H1 (cell line): ENCODE measurements at regions not wholly inside any gene's neighbourhood (a gene's known extent, or its start where the extent isn't known, plus 50 kb on each side); places are given as distances from the start of the nearest gene placed in this dataset.

ENCODE experiments used
- BRCA1 ChIP-seq: IDR thresholded peaks from 2 replicates; pipeline ENCODE4 v1.6.1; 2012; ENCODE audit warnings: low read depth, low read length, improper control_type of control experiment
- CBX8 ChIP-seq: fragments of 300-800, 300-1000 bp; sonication (generic); IDR thresholded peaks from 2 replicates; pipeline ENCODE4 v1.7.1; 2016; ENCODE audit warnings: low read depth, low read length, borderline replicate concordance
- CHD1 ChIP-seq: IDR thresholded peaks from 2 replicates; pipeline ENCODE4 v1.6.1; 2012; ENCODE audit warnings: low read depth, low read length, improper control_type of control experiment
- CHD7 ChIP-seq: fragments of 300-600 bp; sonication (generic); IDR thresholded peaks from 2 replicates; pipeline ENCODE4 v1.7.1; 2012; ENCODE audit warnings: low read length, moderate library complexity, mild to moderate bottlenecking, inconsistent platforms; ENCODE audit not compliant: insufficient replicate concordance
- CTBP2 ChIP-seq: IDR thresholded peaks from 2 replicates; pipeline ENCODE4 v1.7.0; 2011; ENCODE audit warnings: borderline replicate concordance, mild to moderate bottlenecking, moderate library complexity, mixed read lengths, low read length; ENCODE audit not compliant: insufficient read depth, insufficient read length
- GABPA ChIP-seq: IDR thresholded peaks from 2 replicates; pipeline ENCODE4 v1.6.1; 2011; ENCODE audit warnings: mild to moderate bottlenecking, low read length, moderate library complexity, borderline replicate concordance; ENCODE audit not compliant: insufficient read depth
- MAFK ChIP-seq: IDR thresholded peaks from 2 replicates; pipeline ENCODE4 v1.6.1; 2012; ENCODE audit warnings: low read depth, mild to moderate bottlenecking, improper control_type of control experiment, low read length

- no peak for TF ChIP-seq CHD7
- no peak for TF ChIP-seq MAFK
- no peak for TF ChIP-seq CTBP2
- no peak for TF ChIP-seq GABPA
- TF ChIP-seq CBX8: no peak
- TF ChIP-seq BRCA1: no peak
- TF ChIP-seq CHD1: no peak
Measured at GRCh38 chr16:59204589-59204988, 470.5 kb upstream of the GOT2 start (continued).
